Thyroid gland (tissue), 4 donors: ENCODE measurements at regions not wholly inside any gene's neighbourhood (a gene's known extent, or its start where the extent isn't known, plus 50 kb on each side); places are given as distances from the start of the nearest gene placed in this dataset.
A peak's percentile ranks its signal among the peaks of the same experiment; 100 is the strongest.

ENCODE experiments used
- DNase-seq, 2 donors: peaks; one replicate each; pipeline ENCODE4 v3.0.0-alpha.2; 2019
- H3K27ac ChIP-seq, 3 donors: fragments of 200-600 bp; sonication (generic); 1 replicate in 2 of 3; 2 replicates in 1 of 3; pipeline ENCODE4 v1.5.1; 2016 to 2019; ENCODE audit warnings: mild to moderate bottlenecking in 1 of 3, moderate library complexity in 1 of 3
- H3K27me3 ChIP-seq: fragments of 200-600 bp; sonication (generic); one replicate; pipeline ENCODE4 v1.5.1; 2019
- H3K36me3 ChIP-seq, 2 donors: fragments of 200-600 bp; sonication (generic); one replicate each; pipeline ENCODE4 v1.5.1; 2016 to 2019
- H3K4me1 ChIP-seq, 2 donors: fragments of 200-600 bp; sonication (generic); one replicate each; pipeline ENCODE4 v1.5.1; 2017 to 2019
- H3K4me3 ChIP-seq, 3 donors: fragments of 200-600 bp; sonication (generic); replicated peaks in 1 of 3; 1 replicate in 2 of 3; 2 replicates in 1 of 3; pipeline ENCODE4 v1.5.1; 2016; ENCODE audit warnings: mild to moderate bottlenecking in 1 of 3
- H3K9me3 ChIP-seq: fragments of 200-600 bp; sonication (generic); one replicate; pipeline ENCODE4 v1.5.1; 2017
- POLR2A ChIP-seq, 2 donors: fragments of 450-650 bp; IDR thresholded peaks; one replicate each; pipeline ENCODE4 v1.6.1; 2017; ENCODE audit warnings: antibody characterized with exemption in 2 of 2, mild to moderate bottlenecking in 2 of 2, moderate library complexity in 1 of 2
- WGBS, 2 donors: methylation state at CpG; one replicate each; pipeline ENCODE4 v1.1.5; 2017; 5-methylcytosine and 5-hydroxymethylcytosine counted together
- intact Hi-C: fragments of 100-400 bp; cut with DNase I; formaldehyde crosslinking; loops from one replicate; pipeline ENCODE4 v1.15.1; 2023
- TF ChIP-seq, protein P1 (sequence below), 6 experiments: fragments of 200-600 bp in 3 of 6; fragments of 450-650 bp in 3 of 6; sonication (generic) in 3 of 6; IDR thresholded peaks; one replicate each; pipeline ENCODE4 v1.5.1; 2016 to 2019; ENCODE audit warnings: antibody characterized with exemption in 6 of 6, mild to moderate bottlenecking in 2 of 6, inconsistent platforms in 1 of 6, moderate library complexity in 1 of 6

DNA sequence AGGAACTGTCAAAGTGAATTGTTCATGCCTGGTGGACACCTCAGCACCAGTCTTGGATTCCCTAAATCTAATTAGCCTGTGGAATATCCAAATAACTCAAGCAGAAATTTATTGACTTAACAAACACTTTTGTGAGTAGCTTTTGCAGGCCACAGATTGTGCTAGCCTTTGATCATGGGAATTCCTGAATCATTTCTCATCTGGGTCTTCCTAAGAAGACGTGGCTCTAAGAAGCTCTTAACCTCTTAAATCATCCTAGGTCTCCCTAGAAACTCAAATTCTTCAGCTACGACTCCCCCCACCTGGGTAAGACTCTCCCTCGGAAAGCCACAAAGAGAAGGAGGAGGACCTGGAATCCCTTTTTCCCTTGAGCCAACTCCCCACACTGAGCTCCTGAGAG is 53.8 kb upstream of the PSEN2 start:
- H3K9me3 ChIP-seq, result no peaks in the 10 kb centered on the region
- WGBS, 2 donors, result 51 to 65% methylated on average over 3 of the region's 3 CpGs
- H3K36me3 ChIP-seq, result no peaks in the 10 kb centered on the region
- no peaks in the 10 kb centered on the region for H3K27me3 ChIP-seq
- no peak for DNase-seq
- intact Hi-C loops, result no loop called here
- no peak overlapping the region for H3K4me3 ChIP-seq
- TF ChIP-seq POLR2A (IDR thresholded peaks at IDR 0.05), result no peak
- TF ChIP-seq, protein P1, sequence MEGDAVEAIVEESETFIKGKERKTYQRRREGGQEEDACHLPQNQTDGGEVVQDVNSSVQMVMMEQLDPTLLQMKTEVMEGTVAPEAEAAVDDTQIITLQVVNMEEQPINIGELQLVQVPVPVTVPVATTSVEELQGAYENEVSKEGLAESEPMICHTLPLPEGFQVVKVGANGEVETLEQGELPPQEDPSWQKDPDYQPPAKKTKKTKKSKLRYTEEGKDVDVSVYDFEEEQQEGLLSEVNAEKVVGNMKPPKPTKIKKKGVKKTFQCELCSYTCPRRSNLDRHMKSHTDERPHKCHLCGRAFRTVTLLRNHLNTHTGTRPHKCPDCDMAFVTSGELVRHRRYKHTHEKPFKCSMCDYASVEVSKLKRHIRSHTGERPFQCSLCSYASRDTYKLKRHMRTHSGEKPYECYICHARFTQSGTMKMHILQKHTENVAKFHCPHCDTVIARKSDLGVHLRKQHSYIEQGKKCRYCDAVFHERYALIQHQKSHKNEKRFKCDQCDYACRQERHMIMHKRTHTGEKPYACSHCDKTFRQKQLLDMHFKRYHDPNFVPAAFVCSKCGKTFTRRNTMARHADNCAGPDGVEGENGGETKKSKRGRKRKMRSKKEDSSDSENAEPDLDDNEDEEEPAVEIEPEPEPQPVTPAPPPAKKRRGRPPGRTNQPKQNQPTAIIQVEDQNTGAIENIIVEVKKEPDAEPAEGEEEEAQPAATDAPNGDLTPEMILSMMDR (IDR thresholded peaks at IDR 0.05), result no peak
- no peak overlapping the region for H3K27ac ChIP-seq
- H3K4me1 ChIP-seq, result peaks cover 15 to 36% of the 10 kb centered on the region in 2 donors

- H3K27ac ChIP-seq, result peak overlapping the region; percentile 76 to 84 (median 80)
- H3K36me3 ChIP-seq, result no peaks in the 10 kb centered on the region
- H3K27me3 ChIP-seq, result no peaks in the 10 kb centered on the region
- intact Hi-C loops, result no loop called here
- no peak overlapping the region for H3K4me3 ChIP-seq
- WGBS, 2 donors, result 17 to 24% methylated on average over 10 of the region's 10 CpGs
- DNase-seq, result peak; percentile 90 to 92
- TF ChIP-seq, protein P1 (IDR thresholded peaks at IDR 0.05), result no peak
- no peak for TF ChIP-seq POLR2A (IDR thresholded peaks at IDR 0.05)
- peaks cover 15 to 27% of the 10 kb centered on the region in 2 donors for H3K4me1 ChIP-seq
- H3K9me3 ChIP-seq, result no peaks in the 10 kb centered on the region
Observed at GRCh38 chr1:226814751-226815537, 55.5 kb upstream of the PSEN2 start.

- no peak for DNase-seq
- Histone ChIP-seq H3K36me3 (no peaks in the 10 kb centered on the region), H3K27ac (peak overlapping the region; percentile 76 to 84 (median 80)), H3K9me3 (no peaks in the 10 kb centered on the region), H3K27me3 (no peaks in the 10 kb centered on the region), H3K4me3 (no peak overlapping the region), H3K4me1 (peaks cover 15 to 27% of the 10 kb centered on the region in 2 donors)
- intact Hi-C loops, result no loop called here
- WGBS, 2 donors, result 93% methylated on average over 7 of the region's 7 CpGs
- TF ChIP-seq, protein P1 (IDR thresholded peaks at IDR 0.05), result no peak
- no peak for TF ChIP-seq POLR2A (IDR thresholded peaks at IDR 0.05)
Observed at GRCh38 chr1:226813671-226814591, 56.5 kb upstream of the PSEN2 start.

DNA sequence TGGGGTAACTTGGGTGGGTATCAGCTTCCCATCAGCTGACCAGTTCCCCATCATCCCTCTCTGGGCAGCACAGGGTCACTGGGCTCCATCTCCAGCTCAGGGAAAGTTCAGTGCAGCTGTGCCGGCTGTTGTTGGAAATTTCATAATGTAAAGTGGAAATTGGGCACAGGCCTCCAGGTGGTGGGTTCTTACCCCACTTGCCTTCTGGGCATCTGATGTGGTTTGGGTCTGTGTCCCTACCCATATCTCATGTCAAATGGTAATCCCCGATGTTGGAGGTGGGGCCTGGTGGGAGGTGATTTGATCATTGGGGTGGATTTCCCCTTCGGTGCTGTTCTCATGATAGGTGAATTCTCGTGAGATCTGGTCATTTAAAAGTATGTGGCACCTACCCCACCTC is 59.7 kb upstream of the PSEN2 start:
- DNase-seq, result no peak
- Histone ChIP-seq H3K4me1 (peaks cover 15 to 16% of the 10 kb centered on the region in 2 donors), H3K36me3 (no peaks in the 10 kb centered on the region), H3K9me3 (no peaks in the 10 kb centered on the region), H3K27me3 (no peaks in the 10 kb centered on the region), H3K4me3 (no peak overlapping the region), H3K27ac (no peak overlapping the region)
- 94% methylated on average over 4 of the region's 4 CpGs for WGBS, 2 donors
- TF ChIP-seq POLR2A (IDR thresholded peaks at IDR 0.05), result no peak
- TF ChIP-seq, protein P1 (IDR thresholded peaks at IDR 0.05), result no peak
- intact Hi-C loops, result no loop called here
